Activated CD4-positive, alpha-beta memory T cell treated with anti-CD3 and anti-CD28 coated beads, Interleukin-2, amount 10 ng/mL, durations not matched to agents 7 days and 5 days (primary cell): ENCODE measurements at regions not wholly inside any gene's neighbourhood (a gene's known extent, or its start where the extent isn't known, plus 50 kb on each side); places are given as distances from the start of the nearest gene placed in this dataset.
"Not testable (repeated sequence)": the region's sequence is repeated elsewhere in the genome, so short reads cannot be mapped to it uniquely, and the experiment has no call there.

Experiments
- CTCF ChIA-PET: fragments of 350-600 bp; sonication (Branson Sonifier 250); formaldehyde crosslinking; loops from one replicate; lab custom pipeline; 2021; ENCODE audit warnings: antibody characterized with exemption, inconsistent platforms; lab: Charles Lee
- POLR2A ChIA-PET: fragments of 350-600 bp; sonication (Branson Sonifier 250); formaldehyde crosslinking; loops from one replicate; lab custom pipeline; 2021; ENCODE audit warnings: antibody characterized with exemption; lab: Charles Lee
- DNase-seq: peaks from one replicate; pipeline ENCODE4 v3.0.0-alpha.2; 2020
- H3K27ac Mint-ChIP-seq: one replicate; pipeline ENCODE4 v1.8.0; 2021; ENCODE audit warnings: mild to moderate bottlenecking, mixed read lengths
- H3K27me3 Mint-ChIP-seq: one replicate; pipeline ENCODE4 v1.8.0; 2021; ENCODE audit warnings: mixed read lengths
- H3K36me3 Mint-ChIP-seq: one replicate; pipeline ENCODE4 v1.8.0; 2021; ENCODE audit warnings: low read depth, mixed read lengths
- H3K4me1 Mint-ChIP-seq: one replicate; pipeline ENCODE4 v1.8.0; 2021; ENCODE audit warnings: mixed read lengths
- H3K4me3 Mint-ChIP-seq: one replicate; pipeline ENCODE4 v1.8.0; 2021; ENCODE audit warnings: mild to moderate bottlenecking, mixed read lengths
- H3K9me3 Mint-ChIP-seq: one replicate; pipeline ENCODE4 v1.8.0; 2021; ENCODE audit warnings: mixed read lengths

DNA sequence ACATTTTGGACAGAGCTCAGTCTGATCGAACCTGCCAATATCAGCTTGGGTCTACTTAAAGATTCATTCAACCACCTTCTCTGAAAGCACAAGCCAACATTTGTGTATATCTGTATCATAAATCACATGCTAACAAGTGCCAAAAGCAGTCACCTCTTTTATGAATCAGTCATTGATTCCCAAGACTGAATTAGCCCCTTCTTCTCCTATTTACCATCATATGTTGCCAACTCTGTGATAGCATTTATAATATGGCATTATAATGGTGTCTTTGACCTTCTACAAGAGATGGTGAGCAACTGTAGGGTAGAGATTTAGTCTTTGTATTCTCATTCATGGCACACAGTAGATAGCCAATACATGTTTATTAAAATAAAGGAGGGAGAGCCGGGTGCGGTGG is 61.4 kb downstream of the DDX53 start:
- Mint-ChIP-seq H3K27ac (no peak overlapping the region), H3K36me3 (no peaks in the 10 kb centered on the region), H3K27me3 (no peaks in the 10 kb centered on the region), H3K9me3 (no peaks in the 10 kb centered on the region), H3K4me1 (no peaks in the 10 kb centered on the region), H3K4me3 (no peak overlapping the region)
- CTCF ChIA-PET = no interaction called here
- POLR2A ChIA-PET = no interaction called here
- DNase-seq = no peak

DNA sequence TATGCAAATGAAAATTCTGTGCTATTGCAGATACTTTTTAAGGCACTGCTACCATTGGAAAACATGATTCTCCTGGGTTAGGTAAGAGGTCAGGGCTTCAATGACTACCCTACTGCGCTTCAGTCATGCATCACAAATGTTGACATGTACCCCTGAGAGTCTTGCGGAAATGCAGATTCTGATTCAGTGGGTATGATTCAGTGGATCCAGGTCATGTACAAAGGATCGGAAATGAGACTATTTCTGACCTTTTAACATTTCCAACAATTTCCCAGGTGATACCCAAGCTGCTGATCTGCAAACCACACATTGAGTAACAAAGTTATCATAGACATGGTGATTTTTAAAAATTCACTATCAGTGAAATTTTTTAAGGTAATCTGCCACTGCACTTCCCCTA is 62.6 kb downstream of the DDX53 start:
- ChIA-PET POLR2A (no interaction called here), CTCF (no interaction called here)
- Mint-ChIP-seq H3K36me3 (no peaks in the 10 kb centered on the region), H3K27me3 (no peaks in the 10 kb centered on the region), H3K4me3 (no peak overlapping the region), H3K4me1 (no peaks in the 10 kb centered on the region), H3K9me3 (no peaks in the 10 kb centered on the region), H3K27ac (no peak overlapping the region)
- DNase-seq = no peak

DNA sequence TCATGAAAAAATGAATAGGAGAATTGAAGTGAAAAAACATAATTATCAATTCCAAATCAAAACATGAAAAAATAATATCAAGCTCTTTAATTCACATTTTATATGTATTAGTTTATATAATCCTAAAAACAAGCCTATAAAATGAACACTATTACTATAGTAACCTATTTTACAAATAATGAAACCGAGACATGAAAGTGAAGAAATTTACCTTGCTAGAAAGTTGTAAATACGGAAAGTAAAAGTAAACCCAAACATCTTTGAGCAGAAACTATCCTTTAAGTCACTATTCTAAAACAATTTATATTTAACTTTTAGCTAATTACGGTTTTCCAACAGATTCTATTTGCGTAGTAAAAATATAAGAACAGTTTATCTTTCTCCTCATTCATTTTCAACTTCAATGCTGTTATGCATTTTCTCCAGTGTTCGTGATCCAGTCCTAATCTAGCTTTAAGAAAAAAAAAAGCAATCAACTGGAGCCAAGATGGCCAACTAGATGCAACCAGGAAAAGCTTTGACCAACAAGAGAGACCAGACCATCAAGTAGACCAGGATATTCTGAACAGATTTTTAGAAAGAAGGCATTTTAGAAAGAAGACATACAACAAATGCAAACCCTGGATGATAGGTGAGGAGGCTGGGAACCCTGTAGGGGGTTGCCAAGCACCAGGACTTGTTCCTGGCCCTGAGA is 67.0 kb downstream of the DDX53 start:
- Mint-ChIP-seq H3K27ac (no peak overlapping the region), H3K4me3 (no peak overlapping the region), H3K27me3 (no peaks in the 10 kb centered on the region), H3K36me3 (no peaks in the 10 kb centered on the region), H3K4me1 (no peaks in the 10 kb centered on the region), H3K9me3 (no peaks in the 10 kb centered on the region)
- ChIA-PET POLR2A (no interaction called here), CTCF (no interaction called here)
- no peak for DNase-seq

DNA sequence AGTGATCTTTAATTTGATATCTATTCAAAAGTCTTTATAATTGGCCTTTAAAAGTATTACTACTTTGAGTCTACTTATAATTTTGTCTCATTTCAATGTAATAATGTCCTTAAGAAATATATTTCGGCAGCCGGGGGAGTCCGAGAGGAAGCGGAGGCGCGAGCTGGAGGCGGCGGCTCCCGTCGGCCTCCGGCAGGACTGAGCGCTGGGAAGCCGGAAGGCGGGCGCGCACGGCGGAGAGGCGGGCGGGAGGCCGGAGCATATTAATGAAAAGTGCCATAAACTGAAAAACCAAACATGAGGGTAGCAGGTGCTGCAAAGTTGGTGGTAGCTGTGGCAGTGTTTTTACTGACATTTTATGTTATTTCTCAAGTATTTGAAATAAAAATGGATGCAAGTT is 75.7 kb downstream of the DDX53 start:
- H3K27ac Mint-ChIP-seq, POLR2A ChIA-PET: not testable (repeated sequence)

DNA sequence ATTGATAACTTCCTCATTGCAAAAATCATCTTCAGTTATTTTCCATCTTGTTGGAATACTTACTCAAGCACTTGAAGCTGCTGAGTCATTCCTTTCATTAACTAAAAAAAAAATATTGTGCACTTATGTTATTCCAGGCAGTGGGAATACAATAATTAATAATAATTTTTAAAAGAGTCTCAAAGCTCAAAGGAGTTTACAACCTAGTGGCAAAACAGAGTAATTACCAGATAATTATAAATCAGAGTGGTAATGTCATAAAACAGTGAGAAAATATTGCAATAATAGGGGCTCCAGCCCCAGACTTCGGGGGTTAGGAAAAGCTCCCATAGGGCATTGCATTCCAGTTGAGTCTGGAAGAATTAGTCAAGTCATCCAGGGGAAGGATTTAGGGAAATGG is 79.6 kb downstream of the DDX53 start:
- Mint-ChIP-seq H3K9me3 (no peaks in the 10 kb centered on the region), H3K4me3 (no peak overlapping the region), H3K4me1 (no peaks in the 10 kb centered on the region), H3K27me3 (no peaks in the 10 kb centered on the region), H3K27ac (no peak overlapping the region), H3K36me3 (no peaks in the 10 kb centered on the region)
- POLR2A ChIA-PET = no interaction called here
- CTCF ChIA-PET = no interaction called here
- DNase-seq = no peak

More for the DNA sequence above, 75.7 kb downstream of the DDX53 start:
- H3K4me1 Mint-ChIP-seq, H3K36me3 Mint-ChIP-seq, DNase-seq, H3K9me3 Mint-ChIP-seq, H3K27me3 Mint-ChIP-seq, H3K4me3 Mint-ChIP-seq, CTCF ChIA-PET: not testable (repeated sequence)

DNA sequence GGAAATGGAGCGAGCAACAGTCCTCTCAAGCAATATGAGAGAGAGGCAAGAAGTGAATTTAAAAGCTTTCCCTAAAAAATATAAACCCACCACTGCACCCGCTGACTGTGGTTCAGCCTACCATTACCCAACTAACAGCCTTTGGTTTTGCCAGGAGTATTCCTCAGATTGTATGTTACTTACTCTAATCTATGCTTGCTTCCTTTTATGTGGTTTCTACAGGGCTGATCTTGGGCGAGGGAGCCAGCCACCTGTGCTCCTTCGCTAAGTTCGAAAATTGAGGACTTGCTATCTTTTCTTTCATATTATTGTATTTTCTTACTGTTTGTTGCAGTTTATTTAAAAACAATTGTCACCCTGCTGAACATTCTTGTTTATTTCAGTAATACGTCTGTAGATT is 101.1 kb downstream of the DDX53 start:
- CTCF ChIA-PET = no interaction called here
- Mint-ChIP-seq H3K4me1 (no peaks in the 10 kb centered on the region), H3K4me3 (no peak overlapping the region)

DNA sequence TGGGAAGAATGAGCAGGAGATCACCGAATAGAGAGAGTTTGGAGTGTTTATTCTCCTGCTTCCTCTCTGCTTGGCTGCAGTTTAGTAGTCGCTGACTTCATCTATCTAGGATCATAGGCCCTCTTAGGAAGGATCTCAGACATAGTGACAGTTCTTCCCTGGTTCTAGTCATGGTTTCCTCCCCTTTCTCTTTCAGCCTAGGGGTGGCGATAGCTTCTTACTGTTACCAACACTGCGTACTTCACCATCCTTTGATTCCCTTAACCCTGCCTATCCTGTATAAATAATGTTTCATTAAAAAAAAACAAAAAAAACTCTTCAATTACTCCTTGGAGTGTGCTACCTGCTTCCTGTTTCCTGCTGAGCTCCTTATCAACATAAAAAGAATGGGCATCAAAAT is 103.8 kb downstream of the DDX53 start:
- Mint-ChIP-seq H3K4me1 (no peaks in the 10 kb centered on the region), H3K27ac (no peak overlapping the region), H3K9me3 (no peaks in the 10 kb centered on the region)

More for the DNA sequence above, 101.1 kb downstream of the DDX53 start:
- Mint-ChIP-seq H3K36me3 (no peaks in the 10 kb centered on the region), H3K27me3 (no peaks in the 10 kb centered on the region), H3K27ac (no peak overlapping the region), H3K9me3 (no peaks in the 10 kb centered on the region)
- POLR2A ChIA-PET = no interaction called here
- DNase-seq = no peak

DNA sequence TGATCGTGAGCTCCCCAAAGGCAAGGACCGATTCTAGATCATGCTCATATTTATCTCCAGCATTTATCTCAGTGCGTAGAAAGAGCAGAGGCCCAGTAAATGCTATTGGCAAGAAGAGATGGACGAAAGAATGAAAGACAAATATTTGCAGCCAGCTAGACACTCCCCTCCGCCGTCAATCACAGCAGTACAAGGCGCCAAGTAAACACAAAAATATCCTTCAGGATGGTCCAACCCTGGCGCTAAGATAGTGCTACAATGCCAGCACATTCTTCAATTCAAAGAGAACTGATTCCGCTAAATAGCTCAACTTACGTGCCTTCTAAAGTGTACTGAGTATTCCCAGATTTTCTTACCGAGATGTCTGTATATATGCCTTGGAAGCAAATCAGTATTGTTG is 114.5 kb downstream of the DDX53 start:
- ChIA-PET POLR2A (no interaction called here), CTCF (no interaction called here)
- H3K4me1 Mint-ChIP-seq = no peaks in the 10 kb centered on the region
- no peak for DNase-seq
- H3K4me3 Mint-ChIP-seq = no peak overlapping the region
- H3K36me3 Mint-ChIP-seq = no peaks in the 10 kb centered on the region
- no peak overlapping the region for H3K27ac Mint-ChIP-seq
- H3K27me3 Mint-ChIP-seq = no peaks in the 10 kb centered on the region
- no peaks in the 10 kb centered on the region for H3K9me3 Mint-ChIP-seq

More for the DNA sequence above, 103.8 kb downstream of the DDX53 start:
- POLR2A ChIA-PET = no interaction called here
- Mint-ChIP-seq H3K27me3 (no peaks in the 10 kb centered on the region), H3K4me3 (no peak overlapping the region), H3K36me3 (no peaks in the 10 kb centered on the region)
- CTCF ChIA-PET = no interaction called here
- no peak for DNase-seq

DNA sequence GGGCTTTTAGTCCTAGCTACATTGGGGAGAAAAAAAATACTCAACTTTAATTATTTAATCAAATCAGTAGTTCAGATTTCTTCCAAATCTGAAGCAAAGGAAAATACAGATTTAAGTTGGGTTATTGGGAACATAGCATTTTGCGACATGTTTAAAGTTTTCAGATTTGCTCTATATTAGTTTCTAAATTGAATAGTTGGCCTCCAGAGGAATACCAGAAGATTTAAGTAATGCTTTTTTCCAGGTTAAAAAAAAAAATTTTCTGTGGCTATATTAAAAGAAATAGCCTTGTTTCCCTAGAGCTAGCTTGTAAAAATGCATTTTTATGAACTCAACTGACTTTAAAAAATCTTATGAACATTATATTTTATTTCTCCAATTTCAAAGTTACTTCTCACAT is 115.9 kb downstream of the DDX53 start:
- Mint-ChIP-seq H3K36me3 (no peaks in the 10 kb centered on the region), H3K9me3 (no peaks in the 10 kb centered on the region), H3K4me1 (no peaks in the 10 kb centered on the region), H3K4me3 (no peak overlapping the region), H3K27ac (no peak overlapping the region), H3K27me3 (no peaks in the 10 kb centered on the region)
- no peak for DNase-seq
- POLR2A ChIA-PET = no interaction called here
- CTCF ChIA-PET = no interaction called here

DNA sequence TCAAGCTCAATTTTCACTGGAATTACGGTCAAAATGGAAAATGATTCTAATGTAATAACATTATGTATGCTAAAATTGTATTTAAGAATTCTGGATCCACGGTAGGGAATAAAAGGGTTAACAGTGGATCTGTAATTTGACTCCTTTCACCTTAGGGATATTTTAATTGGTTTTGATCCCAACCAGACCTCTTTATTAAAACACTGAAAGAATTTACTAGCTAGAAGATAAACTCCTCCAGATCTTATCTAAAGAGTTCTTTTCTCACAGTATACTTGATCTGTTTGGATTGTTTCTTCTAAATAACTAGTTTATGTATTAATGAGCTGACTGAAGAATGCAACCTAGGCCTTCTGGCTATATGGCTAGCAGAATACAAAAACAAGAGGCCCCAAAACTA is 118.4 kb downstream of the DDX53 start:
- Mint-ChIP-seq H3K4me3 (no peak overlapping the region), H3K27ac (no peak overlapping the region), H3K4me1 (no peaks in the 10 kb centered on the region), H3K36me3 (no peaks in the 10 kb centered on the region), H3K9me3 (no peaks in the 10 kb centered on the region), H3K27me3 (no peaks in the 10 kb centered on the region)
- ChIA-PET POLR2A (no interaction called here), CTCF (no interaction called here)
- no peak for DNase-seq

DNA sequence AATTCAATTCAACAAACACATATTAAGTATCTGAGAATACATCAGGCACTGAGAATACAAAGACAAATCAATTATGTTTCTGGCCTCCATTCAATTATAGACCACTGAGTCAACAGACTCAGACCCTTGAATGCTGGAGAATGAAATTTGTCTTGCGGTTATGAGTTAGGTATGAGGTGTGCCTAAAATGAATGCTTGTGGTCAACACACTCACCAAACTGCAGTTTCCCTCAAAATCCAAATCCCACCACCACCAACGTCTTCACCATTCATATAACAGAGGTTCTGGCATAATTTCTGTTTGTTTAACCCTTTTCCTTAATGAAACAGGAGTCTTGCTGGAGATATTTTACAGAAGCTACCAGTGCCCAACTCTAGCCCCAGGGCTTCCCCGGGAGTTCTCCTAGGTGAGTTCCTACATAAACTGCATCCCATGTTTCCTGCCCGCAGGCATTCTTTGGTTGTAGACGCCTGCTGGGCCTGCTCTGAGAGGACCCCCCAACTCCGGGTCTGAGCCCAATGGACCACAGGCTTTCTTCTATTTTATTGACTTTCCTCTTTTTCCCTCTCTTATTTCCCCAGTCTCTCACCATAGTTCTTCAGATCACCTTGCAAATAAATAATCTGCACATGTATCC is 119.2 kb downstream of the DDX53 start:
- H3K4me3 Mint-ChIP-seq = no peak overlapping the region
- no peaks in the 10 kb centered on the region for H3K27me3 Mint-ChIP-seq
- no peaks in the 10 kb centered on the region for H3K4me1 Mint-ChIP-seq
- no peak for DNase-seq
- H3K36me3 Mint-ChIP-seq = no peaks in the 10 kb centered on the region
- no peak overlapping the region for H3K27ac Mint-ChIP-seq
- CTCF ChIA-PET = no interaction called here
- no peaks in the 10 kb centered on the region for H3K9me3 Mint-ChIP-seq
- POLR2A ChIA-PET = no interaction called here

DNA sequence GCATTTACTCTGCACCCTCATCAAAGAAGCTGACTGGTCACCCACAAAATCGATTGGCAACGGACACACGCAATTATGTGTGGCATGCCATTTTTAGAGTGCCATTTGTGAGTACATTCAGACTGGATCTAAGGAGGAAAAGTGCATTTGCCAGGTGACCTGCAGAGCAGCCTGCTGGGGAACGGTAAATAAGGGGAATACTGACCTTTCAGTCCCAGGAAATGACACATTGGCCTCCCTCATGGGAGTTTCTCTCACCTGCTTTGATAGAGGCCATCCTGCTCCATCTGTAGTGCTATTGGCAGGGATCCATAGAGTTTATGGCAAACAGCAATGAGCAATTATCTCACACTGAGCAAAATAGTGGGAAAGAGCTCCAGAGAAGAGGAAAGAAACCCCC is 127.8 kb downstream of the DDX53 start:
- DNase-seq = no peak
- Mint-ChIP-seq H3K27ac (no peak overlapping the region), H3K27me3 (no peaks in the 10 kb centered on the region), H3K36me3 (no peaks in the 10 kb centered on the region), H3K9me3 (peaks cover 2% of the 10 kb centered on the region), H3K4me3 (no peak overlapping the region), H3K4me1 (no peaks in the 10 kb centered on the region)
- ChIA-PET POLR2A (no interaction called here), CTCF (no interaction called here)

DNA sequence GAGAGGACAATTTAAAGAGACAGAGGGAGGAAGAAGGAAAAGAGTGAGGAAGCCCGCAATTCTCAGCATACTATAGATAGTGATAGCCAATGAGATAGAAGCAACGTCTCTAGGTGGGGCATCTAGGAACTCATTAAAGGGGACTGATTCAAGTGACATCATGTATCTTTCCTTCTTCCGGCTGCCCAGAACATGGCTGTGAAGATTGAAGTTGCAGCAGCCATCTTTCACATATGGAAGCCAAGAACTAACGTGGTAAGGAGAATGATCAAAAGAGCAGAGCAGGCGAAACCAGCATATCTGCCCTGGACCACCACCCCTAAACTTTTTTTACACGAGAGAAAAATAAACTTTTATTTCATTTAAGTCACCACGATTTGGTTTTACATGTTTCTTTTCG is 133.8 kb downstream of the DDX53 start:
- CTCF ChIA-PET = no interaction called here
- no peaks in the 10 kb centered on the region for H3K27me3 Mint-ChIP-seq
- no peak overlapping the region for H3K4me3 Mint-ChIP-seq
- peaks cover 2% of the 10 kb centered on the region for H3K9me3 Mint-ChIP-seq
- H3K36me3 Mint-ChIP-seq = no peaks in the 10 kb centered on the region
- POLR2A ChIA-PET = no interaction called here
- H3K27ac Mint-ChIP-seq = no peak overlapping the region
- no peak for DNase-seq
- no peaks in the 10 kb centered on the region for H3K4me1 Mint-ChIP-seq

DNA sequence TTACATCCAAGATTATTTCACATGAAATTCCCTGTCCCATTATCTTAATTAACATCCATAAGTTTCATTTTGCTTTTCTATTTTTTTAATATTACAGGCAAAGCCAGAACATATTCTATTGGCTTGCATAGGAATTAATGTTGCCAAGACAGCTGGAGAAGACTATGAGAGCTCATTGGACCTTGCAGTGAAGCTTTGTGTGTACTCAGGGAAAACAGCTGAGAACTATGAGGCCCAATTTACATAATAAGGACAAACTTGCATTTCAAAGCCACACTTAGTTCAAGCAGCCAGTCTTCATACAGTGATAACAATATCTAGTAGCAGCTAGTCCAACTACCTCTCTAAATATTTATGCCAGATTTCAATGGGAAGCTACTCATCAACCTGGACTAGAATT is 134.4 kb downstream of the DDX53 start:
- H3K4me1 Mint-ChIP-seq = no peaks in the 10 kb centered on the region
- no peaks in the 10 kb centered on the region for H3K27me3 Mint-ChIP-seq
- H3K36me3 Mint-ChIP-seq = no peaks in the 10 kb centered on the region
- no peak for DNase-seq
- peaks cover 2% of the 10 kb centered on the region for H3K9me3 Mint-ChIP-seq
- H3K4me3 Mint-ChIP-seq = no peak overlapping the region
- CTCF ChIA-PET = no interaction called here
- H3K27ac Mint-ChIP-seq = no peak overlapping the region
- POLR2A ChIA-PET = no interaction called here
